Brain microvascular endothelial cell (primary cell): ENCODE measurements at regions not wholly inside any gene's neighbourhood (a gene's known extent, or its start where the extent isn't known, plus 50 kb on each side); places are given as distances from the start of the nearest gene placed in this dataset.

Experiments used
- DNase-seq: peaks from one replicate; pipeline ENCODE4 v3.0.0-alpha.2; 2020
- H3K27ac ChIP-seq: fragments of 250-450 bp; sonication (Bioruptor Pico); 2 replicates; pipeline ENCODE4 v1.5.1; 2020; ENCODE audit warnings: mild to moderate bottlenecking, moderate library complexity
- H3K27me3 ChIP-seq: fragments of 250-450 bp; sonication (Bioruptor Pico); replicated peaks from 2 replicates; pipeline ENCODE4 v1.5.1; 2020; ENCODE audit warnings: mild to moderate bottlenecking
- H3K36me3 ChIP-seq: fragments of 250-450 bp; sonication (Bioruptor Pico); replicated peaks from 2 replicates; pipeline ENCODE4 v1.5.1; 2020; ENCODE audit warnings: mild to moderate bottlenecking
- H3K4me3 ChIP-seq: 2 replicates; pipeline ENCODE4 v1.5.1; 2011; ENCODE audit warnings: low read depth, mild to moderate bottlenecking, control low read depth, low read length, moderate library complexity
- CTCF ChIP-seq: IDR thresholded peaks from 2 replicates; pipeline ENCODE4 v1.5.1; 2011; ENCODE audit warnings: low read depth, mild to moderate bottlenecking, moderate library complexity, low read length, control low read depth, inconsistent platforms; ENCODE audit errors: missing control alignments
- in situ Hi-C: cut with HindIII; loops from 2 replicates; pipeline ENCODE4 v1.10.0; 2017; ENCODE audit warnings: low sequenced_read_pairs, low pct_ligation_motif_present

GRCh38 chr13:52926971-52927370, 78.5 kb upstream of the PCDH8 start:
- no peaks in the 10 kb centered on the region for H3K27me3 ChIP-seq
- in situ Hi-C loops = no loop called here

DNA sequence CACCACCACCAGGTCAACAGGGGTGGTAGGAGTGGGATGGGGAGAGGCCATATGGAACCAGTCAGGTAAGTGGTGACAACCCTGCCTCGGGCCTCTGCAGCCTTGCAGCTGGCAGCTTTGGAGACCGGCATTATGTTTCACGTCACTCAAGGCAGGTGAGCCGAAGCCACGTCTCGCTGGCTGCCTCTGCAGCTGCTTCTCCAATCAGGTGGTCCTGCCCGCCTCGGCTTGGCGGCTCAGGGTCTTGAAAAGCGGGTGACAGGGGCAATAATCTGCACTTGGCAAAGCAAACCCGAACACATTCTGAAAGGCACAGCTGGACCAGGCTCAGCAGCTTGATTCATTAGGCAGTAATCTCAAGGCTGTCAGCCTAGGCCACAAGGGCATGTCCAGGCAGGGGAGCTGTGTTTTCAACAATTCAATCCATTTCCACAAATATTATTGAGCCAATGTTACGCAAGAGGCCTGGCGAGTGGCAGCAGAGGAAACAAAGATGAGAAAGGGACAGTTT, 77.4 kb upstream of the PCDH8 start:
- DNase-seq = no peak
- no peaks in the 10 kb centered on the region for H3K36me3 ChIP-seq
- no peak overlapping the region for H3K27ac ChIP-seq
- in situ Hi-C loops = no loop called here
- no peak for TF ChIP-seq CTCF
- no peak overlapping the region for H3K4me3 ChIP-seq
- no peaks in the 10 kb centered on the region for H3K27me3 ChIP-seq

More at GRCh38 chr13:52926971-52927370, 78.5 kb upstream of the PCDH8 start:
- H3K36me3 ChIP-seq = no peaks in the 10 kb centered on the region
- H3K27ac ChIP-seq = no peak overlapping the region
- H3K4me3 ChIP-seq = no peak overlapping the region
- no peak for TF ChIP-seq CTCF
- no peak for DNase-seq

DNA sequence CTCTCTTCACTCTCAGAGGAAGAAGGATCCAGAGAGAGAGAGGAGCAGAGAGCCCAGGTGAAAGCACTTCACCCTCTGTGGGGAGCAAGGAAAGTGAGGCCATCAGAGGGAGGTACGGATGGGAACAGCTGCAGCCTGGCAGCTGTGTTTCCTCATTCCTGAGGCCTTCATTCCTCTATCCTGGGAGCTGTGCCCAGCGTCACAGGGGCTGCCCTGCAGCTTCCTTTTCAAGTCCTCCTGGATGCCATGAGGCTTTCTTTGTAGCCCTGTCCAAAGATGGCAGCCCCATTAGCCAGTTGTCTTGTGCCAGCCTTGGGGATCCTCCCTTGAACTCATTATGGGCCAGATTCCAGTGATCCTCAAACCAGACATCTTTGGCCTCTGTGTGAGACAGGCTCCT, 76.8 kb upstream of the PCDH8 start:
- TF ChIP-seq CTCF = no peak
- DNase-seq = no peak
- no peak overlapping the region for H3K27ac ChIP-seq
- H3K4me3 ChIP-seq = no peak overlapping the region
- H3K36me3 ChIP-seq = no peaks in the 10 kb centered on the region
- H3K27me3 ChIP-seq = no peaks in the 10 kb centered on the region
- in situ Hi-C loops = no loop called here

GRCh38 chr13:52924289-52925148, 76.1 kb upstream of the PCDH8 start:
- H3K27ac ChIP-seq = no peak overlapping the region

GRCh38 chr13:52922961-52923360, 74.5 kb upstream of the PCDH8 start:
- H3K36me3 ChIP-seq = no peaks in the 10 kb centered on the region
- no peak for DNase-seq
- in situ Hi-C loops = no loop called here
- no peaks in the 10 kb centered on the region for H3K27me3 ChIP-seq
- TF ChIP-seq CTCF = no peak
- no peak overlapping the region for H3K4me3 ChIP-seq
- H3K27ac ChIP-seq = no peak overlapping the region

More at GRCh38 chr13:52924289-52925148, 76.1 kb upstream of the PCDH8 start:
- Histone ChIP-seq H3K4me3 (no peak overlapping the region), H3K36me3 (no peaks in the 10 kb centered on the region), H3K27me3 (no peaks in the 10 kb centered on the region)
- in situ Hi-C loops = no loop called here
- no peak for TF ChIP-seq CTCF
- no peak for DNase-seq

DNA sequence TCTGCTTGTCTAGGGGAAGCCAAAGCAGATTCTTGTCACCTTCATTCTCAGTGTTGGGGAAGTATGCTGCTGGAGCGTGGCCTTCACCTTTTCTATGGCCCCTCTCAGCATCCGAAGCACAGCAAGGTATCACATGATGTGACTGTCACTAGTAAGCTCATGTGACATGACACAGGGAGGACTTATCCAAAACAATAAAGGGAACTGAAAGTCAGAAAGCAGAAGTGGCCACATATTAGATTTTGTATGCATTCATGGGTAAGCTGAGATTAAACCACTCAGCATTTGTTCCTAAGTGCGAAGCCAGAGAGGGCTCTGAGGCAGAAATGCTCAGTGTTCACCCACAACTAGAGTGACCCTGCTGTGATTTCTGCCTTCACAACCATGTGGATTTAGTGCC, 72.8 kb upstream of the PCDH8 start:
- Histone ChIP-seq H3K4me3 (no peak overlapping the region), H3K27ac (no peak overlapping the region), H3K36me3 (no peaks in the 10 kb centered on the region), H3K27me3 (no peaks in the 10 kb centered on the region)
- no peak for DNase-seq
- in situ Hi-C loops = no loop called here
- no peak for TF ChIP-seq CTCF
